Breast epithelium (tissue), 4 donors: ENCODE measurements at regions not wholly inside any gene's neighbourhood (a gene's known extent, or its start where the extent isn't known, plus 50 kb on each side); places are given as distances from the start of the nearest gene placed in this dataset.

Experiments used
- DNase-seq, 2 donors: peaks; one replicate each; pipeline ENCODE4 v3.0.0-alpha.2; 2019; ENCODE audit warnings: low spot score in 2 of 2
- H3K27ac ChIP-seq, 2 donors: fragments of 200-600 bp; sonication (generic) in 1 of 2; one replicate each; pipeline ENCODE4 v1.5.1; 2016 to 2019; ENCODE audit warnings: mild to moderate bottlenecking in 1 of 2
- H3K27me3 ChIP-seq, 2 donors: fragments of 200-600 bp; sonication (generic) in 1 of 2; one replicate each; pipeline versions ENCODE4 v1.5.1 to v1.6.0; 2017 to 2019; ENCODE audit warnings: control low read depth in 1 of 2, mild to moderate bottlenecking in 1 of 2
- H3K36me3 ChIP-seq: fragments of 200-600 bp; one replicate; pipeline ENCODE4 v1.5.1; 2019
- H3K4me1 ChIP-seq, 2 donors: fragments of 200-600 bp; sonication (generic); one replicate each; pipeline ENCODE4 v1.5.1; 2016 to 2019; ENCODE audit warnings: control low read depth in 1 of 2
- H3K4me3 ChIP-seq, 3 donors: fragments of 200-600 bp; sonication (generic); 1 replicate in 2 of 3; 2 replicates in 1 of 3; pipeline ENCODE4 v1.5.1; 2016 to 2019; ENCODE audit warnings: mild to moderate bottlenecking in 3 of 3, moderate library complexity in 2 of 3
- H3K9me3 ChIP-seq, 2 donors: fragments of 200-600 bp; sonication (generic) in 1 of 2; one replicate each; pipeline ENCODE4 v1.5.1; 2016 to 2019; ENCODE audit warnings: control low read depth in 1 of 2
- POLR2A ChIP-seq: fragments of 450-650 bp; IDR thresholded peaks from one replicate; pipeline ENCODE4 v1.6.1; 2016; ENCODE audit warnings: antibody characterized with exemption, mild to moderate bottlenecking, moderate library complexity
- POLR2AphosphoS5 ChIP-seq, 3 donors: sonication (generic); formaldehyde crosslinking; IDR thresholded peaks; one replicate each; pipeline ENCODE4 v1.6.1; 2017; ENCODE audit warnings: antibody characterized with exemption in 3 of 3
- intact Hi-C: fragments of 100-400 bp; cut with DNase I; formaldehyde crosslinking; loops from one replicate; pipeline ENCODE4 v1.15.1; 2023; ENCODE audit warnings: low total_unique reads
- TF ChIP-seq, protein P1 (sequence below), 3 donors: fragments of 450-650 bp; IDR thresholded peaks; one replicate each; pipeline ENCODE4 v1.5.1; 2016 to 2017; ENCODE audit warnings: antibody characterized with exemption in 3 of 3, mild to moderate bottlenecking in 3 of 3, moderate library complexity in 3 of 3

GRCh38 chr3:44080474-44081072, 161.1 kb upstream of the TOPAZ1 start:
- DNase-seq = no peak
- no peaks in the 10 kb centered on the region for H3K4me1 ChIP-seq
- intact Hi-C loops = loop anchor here (5.0 kb wide), 1 partner anchor 1093 kb away; no protein-coding TSS in a partner anchor

GRCh38 chr3:44090036-44090435, 151.7 kb upstream of the TOPAZ1 start:
- no peaks in the 10 kb centered on the region for H3K9me3 ChIP-seq
- H3K36me3 ChIP-seq = no peaks in the 10 kb centered on the region
- no peak for DNase-seq
- intact Hi-C loops = no loop called here
- TF ChIP-seq POLR2AphosphoS5 (IDR thresholded peaks at IDR 0.05) (no peak), POLR2A (no peak)
- TF ChIP-seq, protein P1, sequence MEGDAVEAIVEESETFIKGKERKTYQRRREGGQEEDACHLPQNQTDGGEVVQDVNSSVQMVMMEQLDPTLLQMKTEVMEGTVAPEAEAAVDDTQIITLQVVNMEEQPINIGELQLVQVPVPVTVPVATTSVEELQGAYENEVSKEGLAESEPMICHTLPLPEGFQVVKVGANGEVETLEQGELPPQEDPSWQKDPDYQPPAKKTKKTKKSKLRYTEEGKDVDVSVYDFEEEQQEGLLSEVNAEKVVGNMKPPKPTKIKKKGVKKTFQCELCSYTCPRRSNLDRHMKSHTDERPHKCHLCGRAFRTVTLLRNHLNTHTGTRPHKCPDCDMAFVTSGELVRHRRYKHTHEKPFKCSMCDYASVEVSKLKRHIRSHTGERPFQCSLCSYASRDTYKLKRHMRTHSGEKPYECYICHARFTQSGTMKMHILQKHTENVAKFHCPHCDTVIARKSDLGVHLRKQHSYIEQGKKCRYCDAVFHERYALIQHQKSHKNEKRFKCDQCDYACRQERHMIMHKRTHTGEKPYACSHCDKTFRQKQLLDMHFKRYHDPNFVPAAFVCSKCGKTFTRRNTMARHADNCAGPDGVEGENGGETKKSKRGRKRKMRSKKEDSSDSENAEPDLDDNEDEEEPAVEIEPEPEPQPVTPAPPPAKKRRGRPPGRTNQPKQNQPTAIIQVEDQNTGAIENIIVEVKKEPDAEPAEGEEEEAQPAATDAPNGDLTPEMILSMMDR (IDR thresholded peaks at IDR 0.05) = no peak
- no peaks in the 10 kb centered on the region for H3K27me3 ChIP-seq
- H3K27ac ChIP-seq = no peak overlapping the region
- H3K4me1 ChIP-seq = no peaks in the 10 kb centered on the region
- H3K4me3 ChIP-seq = no peak overlapping the region

More at GRCh38 chr3:44080474-44081072, 161.1 kb upstream of the TOPAZ1 start:
- H3K9me3 ChIP-seq = no peaks in the 10 kb centered on the region
- no peaks in the 10 kb centered on the region for H3K27me3 ChIP-seq
- no peak for TF ChIP-seq POLR2AphosphoS5 (IDR thresholded peaks at IDR 0.05)
- TF ChIP-seq POLR2A = no peak
- TF ChIP-seq, protein P1 (IDR thresholded peaks at IDR 0.05) = no peak
- H3K4me3 ChIP-seq = no peak overlapping the region
- H3K36me3 ChIP-seq = no peaks in the 10 kb centered on the region
- no peak overlapping the region for H3K27ac ChIP-seq

- Histone ChIP-seq H3K4me1 (no peaks in the 10 kb centered on the region), H3K9me3 (no peaks in the 10 kb centered on the region), H3K27me3 (no peaks in the 10 kb centered on the region), H3K4me3 (no peak overlapping the region), H3K36me3 (no peaks in the 10 kb centered on the region), H3K27ac (no peak overlapping the region)
- intact Hi-C loops = no loop called here
- TF ChIP-seq POLR2A = no peak
- TF ChIP-seq, protein P1 (IDR thresholded peaks at IDR 0.05) = no peak
- no peak for TF ChIP-seq POLR2AphosphoS5 (IDR thresholded peaks at IDR 0.05)
- no peak for DNase-seq
Measured at GRCh38 chr3:44092497-44092896, 149.2 kb upstream of the TOPAZ1 start.

DNA sequence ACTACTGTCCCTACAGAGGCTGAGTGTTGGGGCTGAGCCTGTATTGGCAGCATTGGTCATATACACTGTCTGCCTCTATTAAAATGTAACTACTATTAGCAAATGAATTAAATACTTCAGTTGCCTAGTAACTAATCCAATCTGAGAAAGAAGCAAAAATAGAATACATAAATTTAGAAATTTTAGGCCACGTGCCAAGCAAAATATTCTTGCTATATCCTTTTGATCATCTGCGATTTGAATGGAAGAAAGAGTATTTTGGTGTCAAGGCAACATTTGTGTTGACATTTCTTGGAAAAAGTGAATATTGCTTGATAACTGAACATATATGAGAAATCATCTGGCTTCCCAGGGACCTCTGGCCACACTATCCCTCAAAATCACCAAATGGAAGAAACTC, 148.2 kb upstream of the TOPAZ1 start:
- Histone ChIP-seq H3K36me3 (no peaks in the 10 kb centered on the region), H3K27me3 (no peaks in the 10 kb centered on the region), H3K27ac (no peak overlapping the region), H3K9me3 (no peaks in the 10 kb centered on the region), H3K4me1 (no peaks in the 10 kb centered on the region), H3K4me3 (no peak overlapping the region)
- TF ChIP-seq, protein P1 (IDR thresholded peaks at IDR 0.05) = no peak
- TF ChIP-seq POLR2AphosphoS5 (IDR thresholded peaks at IDR 0.05) = no peak
- TF ChIP-seq POLR2A = no peak
- intact Hi-C loops = no loop called here
- DNase-seq = no peak

- intact Hi-C loops = no loop called here
- Histone ChIP-seq H3K27me3 (peaks cover 0 to 6% of the 10 kb centered on the region in 2 donors), H3K36me3 (no peaks in the 10 kb centered on the region), H3K9me3 (no peaks in the 10 kb centered on the region), H3K4me3 (no peak overlapping the region), H3K4me1 (no peaks in the 10 kb centered on the region), H3K27ac (no peak overlapping the region)
- DNase-seq = no peak
- TF ChIP-seq, protein P1 (IDR thresholded peaks at IDR 0.05) = no peak
- TF ChIP-seq POLR2AphosphoS5 (IDR thresholded peaks at IDR 0.05) (no peak), POLR2A (no peak)
Measured at GRCh38 chr3:44098656-44099415, 142.8 kb upstream of the TOPAZ1 start.
